GM23248 (cell line): ENCODE measurements at regions not wholly inside any gene's neighbourhood (a gene's known extent, or its start where the extent isn't known, plus 50 kb on each side); places are given as distances from the start of the nearest gene placed in this dataset.

Experiments
- EZH2 ChIP-seq: fragments of 200-600 bp; sonication (generic); IDR thresholded peaks from 2 replicates; pipeline ENCODE4 v1.6.1; 2018; ENCODE audit warnings: antibody characterized with exemption, mild to moderate bottlenecking; ENCODE audit not compliant: insufficient read depth, poor library complexity, severe bottlenecking
- EZH2phosphoT487 ChIP-seq: fragments of 200-600 bp; sonication (generic); IDR thresholded peaks from 2 replicates; pipeline ENCODE4 v1.6.1; 2018; ENCODE audit warnings: antibody characterized with exemption, moderate library complexity, mild to moderate bottlenecking, low read depth; ENCODE audit not compliant: insufficient read depth

DNA sequence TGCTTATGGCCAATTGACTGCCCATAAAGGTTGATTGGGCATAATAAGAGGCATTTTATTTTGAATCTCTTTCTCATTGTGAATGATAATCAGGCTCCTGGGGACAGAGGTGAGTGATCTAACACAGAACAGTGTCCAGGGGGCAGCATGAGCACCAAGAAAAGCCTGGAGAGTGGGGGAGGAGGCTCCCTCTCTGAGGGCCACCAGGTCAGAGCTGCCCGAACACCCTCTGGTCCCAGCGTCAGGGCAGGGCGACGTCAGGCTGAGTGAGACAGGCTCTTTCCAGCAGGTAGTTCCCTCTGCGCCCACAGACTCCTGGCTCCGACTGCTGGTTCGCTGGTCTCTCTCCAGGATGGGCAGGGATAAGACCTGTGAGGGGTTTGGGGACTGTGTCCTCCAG is 250.2 kb upstream of the C1orf174 start:
- TF ChIP-seq EZH2 (no peak), EZH2phosphoT487 (no peak)
